ENCODE measurements at regions not wholly inside any gene's neighbourhood (a gene's known extent, or its start where the extent isn't known, plus 50 kb on each side); places are given as distances from the start of the nearest gene placed in this dataset.
A peak's percentile ranks its signal among the peaks of the same experiment; 100 is the strongest.
"Not testable (repeated sequence)": the region's sequence is repeated elsewhere in the genome, so short reads cannot be mapped to it uniquely, and the experiment has no call there.

GRCh38 chr14:105707099-105707498, 180.7 kb downstream of the TMEM121 start:
- not testable (repeated sequence) for H3K36me3 ChIP-seq; H3K4me3 ChIP-seq; H3K4me1 ChIP-seq; H3K9me3 ChIP-seq; H3K27ac ChIP-seq; H3K27me3 ChIP-seq; DNase-seq (ENCODE audit: low spot score in 2 of 2)
- whole genome bisulfite sequencing: 94% methylated on average over 13 of the region's 23 CpGs

- H3K27ac ChIP-seq, H3K36me3 ChIP-seq, H3K4me3 ChIP-seq, H3K27me3 ChIP-seq, H3K4me1 ChIP-seq, H3K9me3 ChIP-seq: not testable (repeated sequence)
- DNase-seq (ENCODE audit: low spot score in 2 of 2): peak in 1 of 2 donors; percentile 71
- WGBS: 91% methylated on average over 11 of the region's 18 CpGs
Measured at GRCh38 chr14:105707723-105708151, 181.4 kb downstream of the TMEM121 start.

GRCh38 chr14:105708251-105709134, 182.1 kb downstream of the TMEM121 start:
- H3K9me3 ChIP-seq; H3K27me3 ChIP-seq; DNase-seq (ENCODE audit: low spot score in 2 of 2); H3K4me3 ChIP-seq; H3K36me3 ChIP-seq; H3K4me1 ChIP-seq; H3K27ac ChIP-seq: not testable (repeated sequence)
- WGBS: 87% methylated on average over 6 of the region's 24 CpGs

- Histone ChIP-seq H3K27me3 (no peaks in the 10 kb centered on the region), H3K36me3 (no peaks in the 10 kb centered on the region), H3K4me1 (no peaks in the 10 kb centered on the region), H3K27ac (no peak overlapping the region), H3K9me3 (no peaks in the 10 kb centered on the region), H3K4me3 (no peak overlapping the region)
- 100% methylated on average over 2 of the region's 6 CpGs for WGBS
- DNase-seq (ENCODE audit: low spot score in 2 of 2): no peak
- TF ChIP-seq POLR2A (IDR thresholded peaks at IDR 0.05) (no peak), CTCF (IDR thresholded peaks at IDR 0.05) (no peak), POLR2AphosphoS5 (IDR thresholded peaks at IDR 0.05) (no peak), EP300 (IDR thresholded peaks at IDR 0.05) (no peak)
Measured at GRCh38 chr14:105709281-105710118, 183.1 kb downstream of the TMEM121 start.

- Histone ChIP-seq H3K27ac (no peak overlapping the region), H3K4me1 (no peaks in the 10 kb centered on the region), H3K9me3 (no peaks in the 10 kb centered on the region), H3K27me3 (no peaks in the 10 kb centered on the region), H3K4me3 (no peak overlapping the region), H3K36me3 (no peaks in the 10 kb centered on the region)
- TF ChIP-seq EP300 (IDR thresholded peaks at IDR 0.05): no peak
- no peak for TF ChIP-seq POLR2AphosphoS5 (IDR thresholded peaks at IDR 0.05)
- TF ChIP-seq POLR2A (IDR thresholded peaks at IDR 0.05): no peak
- TF ChIP-seq CTCF (IDR thresholded peaks at IDR 0.05): no peak
- WGBS: 97% methylated on average over 4 of the region's 6 CpGs
- DNase-seq (ENCODE audit: low spot score in 2 of 2): no peak
Measured at GRCh38 chr14:105710119-105711043, 184.0 kb downstream of the TMEM121 start.

GRCh38 chr14:105711044-105711620, 184.7 kb downstream of the TMEM121 start:
- peak in 1 of 2 donors; percentile 78 for DNase-seq (ENCODE audit: low spot score in 2 of 2)
- Histone ChIP-seq H3K27me3 (no peaks in the 10 kb centered on the region), H3K9me3 (no peaks in the 10 kb centered on the region), H3K4me1 (no peaks in the 10 kb centered on the region), H3K27ac (no peak overlapping the region), H3K4me3 (no peak overlapping the region), H3K36me3 (no peaks in the 10 kb centered on the region)
- TF ChIP-seq POLR2AphosphoS5 (IDR thresholded peaks at IDR 0.05): no peak
- TF ChIP-seq EP300 (IDR thresholded peaks at IDR 0.05): no peak
- TF ChIP-seq POLR2A (IDR thresholded peaks at IDR 0.05): no peak
- TF ChIP-seq CTCF (IDR thresholded peaks at IDR 0.05): no peak
- WGBS: 80% methylated on average over 5 of the region's 18 CpGs
